Limb (tissue), 2 donors: ENCODE measurements at regions not wholly inside any gene's neighbourhood (a gene's known extent, or its start where the extent isn't known, plus 50 kb on each side); places are given as distances from the start of the nearest gene placed in this dataset.
A peak's percentile ranks its signal among the peaks of the same experiment; 100 is the strongest.

Source experiments
- DNase-seq, 2 donors: peaks; one replicate each; pipeline ENCODE4 v3.0.0-alpha.2; 2016; ENCODE audit errors: extremely low spot score in 2 of 2

DNA sequence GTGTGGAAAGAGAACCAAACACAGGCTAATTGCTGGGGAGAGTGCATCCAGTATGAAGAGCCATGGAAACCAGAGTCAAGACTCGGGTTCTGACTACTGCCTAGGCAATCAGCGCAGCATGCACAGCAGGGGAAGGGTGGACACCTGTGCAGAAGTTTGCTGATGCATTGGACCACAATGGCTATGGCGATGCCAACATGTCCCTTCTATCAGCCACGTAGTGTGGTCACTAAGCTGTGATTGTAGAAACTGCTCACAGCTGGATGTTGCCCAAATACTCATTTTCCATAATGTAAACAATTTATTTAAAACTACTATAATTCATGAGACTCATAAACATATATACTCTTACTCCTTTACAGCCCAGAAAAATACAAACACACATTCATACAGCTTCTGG, 1718.2 kb downstream of the EFNB2 start:
- DNase-seq = no peak

DNA sequence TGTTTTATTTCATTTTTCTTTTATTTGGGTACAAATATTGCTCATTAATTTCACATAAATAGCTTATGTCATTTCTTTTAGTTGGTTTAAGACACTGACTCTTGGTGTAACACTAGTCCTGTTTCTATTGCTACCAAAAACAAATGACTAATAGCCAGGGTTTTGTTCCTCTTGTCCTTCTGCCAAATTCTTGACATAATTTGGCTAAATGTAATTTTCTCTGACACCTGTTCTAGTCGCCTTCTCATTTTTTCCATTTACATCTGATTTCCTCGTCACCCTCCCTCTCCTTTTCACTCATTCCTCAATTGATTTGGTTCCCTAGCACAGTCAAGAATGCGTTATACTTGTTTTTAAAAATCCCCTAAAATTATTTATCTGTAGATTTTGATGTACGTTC, 1718.7 kb downstream of the EFNB2 start:
- peak in 1 of 2 donors; percentile 38 for DNase-seq

DNA sequence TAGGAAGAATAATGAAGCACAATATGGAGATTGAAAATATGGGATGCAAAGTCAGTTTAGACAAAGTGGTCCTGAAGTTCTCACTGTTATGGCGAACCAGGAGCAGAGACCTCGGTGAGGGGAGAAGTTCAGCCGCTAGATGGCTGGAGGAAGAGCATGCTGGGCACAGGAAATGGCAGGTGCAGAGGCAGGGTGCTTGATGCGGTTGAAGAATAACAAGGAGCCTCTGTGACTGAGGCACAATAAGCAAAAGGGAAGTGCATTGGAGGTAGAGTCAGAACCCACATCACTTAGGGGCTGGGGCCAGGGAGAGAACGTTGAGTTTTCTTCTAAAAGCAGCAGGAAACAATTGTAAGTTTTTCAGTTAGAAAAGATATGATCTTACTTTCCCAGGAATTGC, 1725.2 kb downstream of the EFNB2 start:
- DNase-seq = no peak

DNA sequence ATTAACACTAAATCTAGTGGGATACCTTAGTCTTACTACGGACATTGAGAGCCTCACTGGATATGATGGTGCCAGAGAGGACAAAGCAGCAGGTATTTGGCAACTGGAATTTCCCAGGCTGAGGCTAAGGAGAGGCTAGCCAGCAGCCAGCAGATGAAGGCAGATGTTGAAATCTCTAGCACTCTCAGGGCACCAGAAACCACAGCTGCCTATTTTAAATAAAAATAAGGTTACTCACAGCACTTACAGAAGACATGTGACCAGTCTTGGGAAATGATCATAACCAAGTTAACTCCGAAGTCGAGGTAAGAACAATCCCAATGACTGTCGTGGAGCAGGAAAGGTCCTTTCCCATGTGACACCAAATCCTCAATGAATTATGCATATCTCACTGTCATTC, 1726.0 kb downstream of the EFNB2 start:
- no peak for DNase-seq

DNA sequence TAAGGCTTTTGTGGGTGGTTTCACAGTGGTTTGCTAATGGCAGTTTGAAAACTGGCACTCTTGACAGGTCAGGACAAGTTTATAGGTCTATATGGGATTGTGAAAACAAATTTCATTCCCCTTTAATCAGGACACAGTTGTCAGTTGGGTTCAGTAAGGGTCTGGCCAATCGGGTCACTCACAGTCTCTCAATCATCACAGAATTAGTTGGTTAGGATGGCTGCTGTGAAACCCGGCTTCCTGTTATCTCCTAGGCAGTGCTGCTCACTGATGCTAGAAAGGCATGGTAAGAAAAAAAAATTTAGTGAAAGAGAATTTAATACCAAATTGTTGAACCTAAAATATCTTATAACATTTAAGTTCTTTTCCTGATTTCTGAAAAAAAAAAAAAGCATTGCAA, 1730.1 kb downstream of the EFNB2 start:
- no peak for DNase-seq

DNA sequence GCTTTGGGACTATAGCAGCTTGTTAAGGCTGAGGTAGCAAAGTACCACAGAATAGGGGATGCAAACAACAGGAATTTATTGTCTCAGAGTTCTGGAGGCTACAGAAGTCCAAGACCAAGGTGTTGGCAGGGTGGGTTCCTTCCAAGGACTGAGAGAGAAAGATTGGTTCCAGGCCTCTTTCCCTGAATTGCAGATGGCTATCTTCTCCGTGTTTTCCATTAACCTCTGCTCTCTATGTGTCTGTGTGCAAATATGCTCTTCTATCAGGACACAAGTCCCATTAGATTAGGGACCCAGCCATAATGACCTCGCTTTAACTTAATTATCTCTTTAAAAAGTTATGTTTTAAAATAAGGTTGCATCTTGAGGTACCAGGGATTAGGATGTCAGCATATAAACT, 1732.9 kb upstream of the SLC10A2 start:
- DNase-seq = no peak

DNA sequence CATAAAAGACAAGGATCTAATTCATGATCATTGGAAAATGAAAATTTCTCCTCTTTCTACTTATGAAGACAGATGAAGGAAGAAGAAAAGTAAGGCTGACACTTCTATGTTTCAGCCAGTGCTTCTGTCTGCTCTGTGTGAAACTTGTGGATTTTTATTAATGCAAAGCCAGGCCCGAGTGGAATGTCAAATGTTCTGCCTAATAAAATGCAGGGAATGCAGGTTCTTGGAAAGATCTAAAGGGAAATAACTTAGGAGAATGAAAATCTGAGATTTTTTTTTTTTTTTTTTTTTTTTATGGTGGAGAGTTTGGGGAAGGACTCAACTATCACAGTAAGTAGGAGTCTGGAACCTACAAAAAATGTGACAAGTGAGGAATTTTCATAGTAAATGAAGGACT, 1732.3 kb upstream of the SLC10A2 start:
- no peak for DNase-seq

DNA sequence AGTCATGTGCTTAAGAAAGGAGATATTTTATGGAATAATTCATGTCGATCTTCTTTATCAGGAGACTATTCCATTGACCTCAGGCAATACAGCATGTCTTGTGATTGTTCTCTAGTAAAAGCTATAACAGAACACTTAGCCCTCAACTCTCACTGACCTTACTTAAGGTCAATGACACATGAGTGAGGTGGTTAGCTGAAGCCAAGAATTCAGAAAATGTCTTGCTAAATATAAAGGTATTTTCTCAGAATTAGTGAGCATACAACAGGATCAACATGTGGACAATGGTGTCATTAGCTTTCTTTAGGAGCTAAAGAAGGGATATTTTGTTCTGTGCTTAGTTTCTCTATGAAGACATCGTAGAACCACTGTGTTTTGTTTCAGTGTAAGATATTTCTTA, 1730.4 kb upstream of the SLC10A2 start:
- no peak for DNase-seq

DNA sequence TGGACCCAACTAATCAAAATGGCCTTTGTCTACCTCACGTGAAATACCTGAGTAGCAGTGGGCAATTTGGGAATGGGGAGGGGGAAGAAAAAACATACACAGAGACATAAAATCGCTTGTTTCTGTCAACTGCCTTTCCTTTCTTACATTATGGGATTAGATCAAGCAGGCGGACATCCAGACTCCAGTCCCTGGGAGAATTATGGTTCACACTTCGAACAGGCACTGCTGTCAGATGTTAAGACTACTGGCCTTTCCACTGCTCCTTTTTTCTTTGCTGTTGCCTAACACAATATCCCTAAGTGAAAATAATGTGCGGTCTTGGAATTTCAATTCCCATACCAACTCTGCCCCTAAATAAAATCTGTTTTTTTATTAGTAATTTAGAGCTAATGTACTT, 1719.7 kb upstream of the SLC10A2 start:
- no peak for DNase-seq

DNA sequence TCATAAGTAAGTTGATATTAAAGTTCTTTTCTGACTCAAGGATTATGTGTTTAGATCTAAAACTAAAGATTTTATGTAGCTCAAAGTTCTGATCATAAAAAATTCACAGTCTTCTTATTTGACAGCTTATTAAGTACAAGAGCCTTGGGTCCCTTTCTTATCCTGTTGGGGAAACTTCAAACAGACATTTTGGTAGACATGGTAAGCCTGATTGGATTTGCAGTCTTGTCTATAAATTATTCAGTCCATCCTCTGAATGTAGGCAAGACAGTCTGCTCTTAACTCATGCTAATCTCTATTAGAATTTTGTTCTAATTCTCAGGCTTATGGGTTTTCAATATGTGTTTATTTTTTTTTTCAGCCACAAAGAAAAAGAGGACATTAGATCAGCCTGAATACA, 1718.7 kb upstream of the SLC10A2 start:
- DNase-seq = no peak

DNA sequence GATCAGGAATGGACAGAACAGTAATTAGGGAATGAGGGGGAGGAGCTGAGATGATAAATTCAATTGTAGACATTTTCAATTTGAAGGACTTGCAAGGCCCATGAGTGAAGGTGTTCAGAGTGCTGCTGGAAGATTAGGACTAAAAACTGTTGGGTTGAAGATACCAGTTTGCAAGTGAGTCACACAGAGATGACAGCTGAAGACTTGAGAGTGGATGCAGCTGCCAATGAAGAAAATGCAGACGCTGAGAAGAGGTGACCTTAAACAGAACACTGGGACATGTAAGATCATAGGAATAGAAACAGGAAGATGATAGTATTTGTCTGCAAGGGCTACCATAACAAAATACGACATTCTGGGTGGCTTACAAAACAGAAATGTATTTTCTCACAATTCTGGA, 1716.5 kb upstream of the SLC10A2 start:
- DNase-seq = no peak

DNA sequence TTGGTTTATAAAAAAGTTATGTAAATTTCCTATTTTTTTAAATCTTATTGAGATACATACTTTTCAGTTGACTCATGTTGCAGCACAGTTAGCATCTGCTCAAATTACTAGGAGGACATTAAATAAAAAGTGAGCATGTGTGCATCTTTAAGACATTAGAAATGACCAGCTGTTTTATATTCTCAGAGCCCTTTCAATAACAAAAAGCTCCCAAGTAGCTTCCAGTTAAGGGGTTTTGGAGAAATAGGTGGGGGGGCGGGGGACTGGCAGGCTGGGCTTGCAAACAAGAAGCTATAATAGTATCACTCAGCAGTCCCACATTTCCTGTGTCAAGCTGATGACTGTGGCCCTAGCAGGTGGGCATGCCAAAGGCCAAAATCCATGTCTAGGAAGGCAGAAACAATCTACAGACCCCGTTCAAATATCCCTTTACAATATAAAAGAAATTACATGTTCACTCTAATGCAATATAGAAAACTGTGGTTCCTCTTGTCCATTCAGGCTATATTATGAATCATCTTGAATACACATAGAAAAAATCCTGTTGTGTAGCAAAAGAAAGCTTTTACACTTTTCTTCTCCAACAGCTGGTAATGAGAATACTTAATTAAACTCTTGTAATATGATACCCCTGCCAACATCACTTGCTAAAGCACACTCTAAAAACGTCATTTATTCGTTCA, 1713.2 kb upstream of the SLC10A2 start:
- DNase-seq = peak; percentile 30 to 45

DNA sequence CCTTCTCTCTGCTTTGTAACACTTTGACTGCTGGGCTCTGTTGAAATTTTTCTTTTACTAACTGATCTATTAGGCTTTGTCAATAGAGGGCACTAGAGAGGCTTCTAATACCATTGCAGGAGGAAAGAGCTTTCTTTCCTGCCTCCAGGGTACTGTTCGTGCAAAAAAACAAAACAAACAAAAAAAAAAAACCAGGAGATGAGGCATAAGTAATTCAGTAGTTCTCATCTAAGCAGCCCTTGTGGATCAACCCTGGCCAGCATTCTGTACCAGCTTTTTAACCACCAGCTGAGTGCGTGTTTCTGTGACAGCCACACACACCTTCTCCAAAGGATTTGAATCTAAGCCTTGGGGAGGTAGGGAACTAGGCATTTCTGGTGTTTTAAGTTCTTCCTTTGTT, 1707.6 kb upstream of the SLC10A2 start:
- DNase-seq = no peak

DNA sequence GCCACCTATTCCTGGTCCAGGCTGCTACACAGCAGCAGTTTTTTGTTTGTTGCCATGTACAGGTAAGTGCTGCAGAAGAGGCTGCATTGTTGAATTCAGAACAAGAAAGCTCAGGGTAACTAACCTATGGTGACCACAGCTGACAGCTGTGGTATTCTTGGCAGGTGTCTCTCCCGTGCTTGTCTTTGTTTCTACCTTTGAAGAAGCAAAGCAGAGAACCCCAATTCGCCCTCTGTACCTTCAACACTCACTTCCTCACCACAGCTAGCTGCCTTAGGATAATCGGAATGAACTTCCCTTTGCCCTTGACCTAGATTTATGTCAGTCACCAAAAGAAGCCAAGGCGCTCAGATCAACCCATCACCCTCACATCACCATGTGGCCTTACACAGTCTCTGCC, 1703.3 kb upstream of the SLC10A2 start:
- DNase-seq = no peak

DNA sequence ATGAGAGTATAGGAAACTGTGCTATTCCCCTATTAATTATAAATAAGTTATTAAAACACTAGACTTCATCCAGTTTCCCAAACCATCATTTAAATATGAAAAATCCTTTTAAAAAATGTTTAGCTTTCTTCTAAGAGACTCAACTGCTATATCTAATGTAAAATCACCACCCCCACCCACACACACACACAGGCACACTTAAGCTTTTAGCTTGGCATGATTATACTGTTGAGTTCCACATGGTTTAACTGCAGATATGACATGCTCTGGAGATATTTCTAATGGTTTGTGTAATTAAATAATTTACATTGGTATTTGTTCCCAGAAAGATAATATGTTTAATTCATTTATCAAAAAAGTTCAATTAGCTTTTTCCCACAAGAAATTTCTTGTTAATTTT, 1700.1 kb upstream of the SLC10A2 start:
- DNase-seq = no peak

DNA sequence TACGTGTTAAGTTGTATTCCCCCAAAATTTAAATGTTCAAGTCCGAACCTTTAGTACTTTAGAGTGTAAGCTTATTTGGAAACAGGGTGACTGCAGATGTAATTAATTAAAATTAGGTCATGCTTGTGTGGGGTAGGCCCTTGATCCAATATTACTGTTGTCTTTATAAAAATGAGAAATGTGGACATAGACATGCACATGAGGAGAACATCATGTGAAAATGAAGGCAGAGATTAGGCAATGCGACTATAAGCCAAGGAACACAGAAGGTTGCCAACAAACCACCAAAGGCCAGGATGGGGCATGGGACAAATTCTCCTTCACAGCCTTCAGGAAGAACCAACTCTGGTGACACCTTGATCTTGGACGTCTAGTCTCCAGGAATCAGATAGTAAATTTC, 1698.4 kb upstream of the SLC10A2 start:
- no peak for DNase-seq

DNA sequence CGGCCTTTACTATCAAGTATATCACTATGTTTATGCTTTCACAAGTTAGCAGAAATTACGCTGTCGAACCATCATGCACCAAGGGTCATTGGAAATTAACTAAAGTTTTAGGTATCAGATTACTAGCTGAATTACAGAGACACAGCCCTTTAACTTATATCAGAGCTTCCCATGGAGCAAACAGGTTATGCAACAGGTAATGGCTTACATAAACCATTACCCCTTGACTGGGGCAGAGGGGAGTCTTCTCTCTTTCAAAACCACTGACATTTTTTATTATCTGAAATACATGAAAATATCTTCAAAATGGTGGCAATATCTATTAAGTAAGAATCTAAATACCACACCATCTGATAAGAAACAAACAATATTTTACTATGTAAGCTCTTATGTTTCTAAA, 1692.9 kb upstream of the SLC10A2 start:
- no peak for DNase-seq

DNA sequence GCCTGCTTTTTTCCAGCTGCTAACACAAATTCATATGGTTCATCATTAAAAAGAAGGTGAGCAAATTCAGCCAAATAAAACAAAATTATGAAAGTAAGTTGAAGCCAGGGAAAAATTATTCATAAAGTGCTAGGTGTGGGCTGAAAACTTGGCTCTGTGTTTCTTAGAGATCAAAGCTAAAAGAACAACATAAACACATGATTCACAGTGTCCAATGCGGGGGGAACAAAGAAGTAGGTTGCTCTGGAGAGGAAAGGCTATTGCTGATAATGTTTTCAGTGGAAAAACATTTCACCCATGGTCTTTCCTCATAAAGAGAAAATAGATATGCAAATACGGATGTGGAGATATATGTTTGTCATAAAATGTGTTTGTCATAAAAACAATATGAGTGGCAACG, 1691.5 kb upstream of the SLC10A2 start:
- DNase-seq = no peak

DNA sequence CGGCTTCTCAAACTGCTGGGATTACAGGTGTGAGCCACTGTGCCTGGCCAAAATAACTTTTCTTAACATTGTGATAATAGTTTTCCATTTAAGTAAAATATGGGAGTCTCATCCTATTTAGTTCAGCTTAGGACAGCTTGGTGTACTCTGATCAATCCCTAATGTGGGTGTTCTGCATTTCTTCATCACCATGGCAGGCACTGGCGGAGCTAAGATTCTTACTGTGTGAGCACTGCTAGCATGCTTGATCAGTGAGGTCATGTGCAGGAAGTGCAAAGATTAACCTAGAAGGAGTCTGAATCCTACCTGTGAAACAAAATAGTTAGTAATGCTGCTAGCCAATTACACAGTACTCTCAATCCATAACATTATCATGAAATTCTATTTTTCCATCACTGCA, 1684.2 kb upstream of the SLC10A2 start:
- DNase-seq = no peak

DNA sequence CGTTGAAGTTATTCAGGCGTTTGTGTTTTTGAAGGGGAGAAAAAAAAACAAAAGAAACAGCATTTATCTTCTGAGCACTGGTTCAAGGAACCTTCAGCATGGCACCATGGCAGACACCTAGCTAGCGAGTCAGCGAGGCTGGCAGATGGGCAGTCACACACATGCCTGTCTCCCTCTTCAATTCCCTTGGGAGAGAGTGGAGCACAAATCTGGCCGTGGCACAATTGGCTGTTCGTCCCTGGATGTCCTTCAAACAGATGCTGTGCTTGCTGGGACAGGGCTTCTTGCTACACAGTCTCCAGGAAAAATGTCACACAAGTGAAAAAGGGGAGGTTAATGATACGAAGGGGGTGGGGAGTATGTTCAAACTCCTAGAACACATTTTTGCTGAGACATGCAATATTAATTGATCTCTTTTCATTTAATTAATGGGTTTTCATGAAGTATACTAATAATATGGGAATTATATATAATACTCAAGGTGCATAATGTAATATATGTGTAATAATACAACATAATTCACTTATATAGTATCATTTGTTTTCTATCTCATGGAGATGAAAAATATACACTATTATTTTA, 1674.5 kb upstream of the SLC10A2 start:
- no peak for DNase-seq

DNA sequence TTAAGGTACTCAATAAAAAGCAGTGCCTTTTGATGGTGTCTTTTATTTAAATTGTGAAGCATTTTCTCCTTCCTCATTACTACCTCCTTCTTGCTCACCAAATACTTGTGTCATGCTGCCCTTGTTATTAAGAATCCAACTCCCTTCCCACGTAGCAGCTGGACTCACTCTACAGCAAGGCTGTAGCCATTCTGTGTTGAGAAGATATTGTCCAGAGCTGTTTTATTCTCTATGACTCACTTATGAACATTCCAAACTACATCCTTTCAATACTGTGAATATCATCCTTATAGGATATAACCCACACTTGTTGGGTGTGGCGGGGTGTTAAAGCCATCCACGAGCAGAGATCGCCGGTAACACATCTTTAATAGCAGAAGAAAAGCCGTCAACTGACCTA, 1671.5 kb upstream of the SLC10A2 start:
- DNase-seq = no peak

DNA sequence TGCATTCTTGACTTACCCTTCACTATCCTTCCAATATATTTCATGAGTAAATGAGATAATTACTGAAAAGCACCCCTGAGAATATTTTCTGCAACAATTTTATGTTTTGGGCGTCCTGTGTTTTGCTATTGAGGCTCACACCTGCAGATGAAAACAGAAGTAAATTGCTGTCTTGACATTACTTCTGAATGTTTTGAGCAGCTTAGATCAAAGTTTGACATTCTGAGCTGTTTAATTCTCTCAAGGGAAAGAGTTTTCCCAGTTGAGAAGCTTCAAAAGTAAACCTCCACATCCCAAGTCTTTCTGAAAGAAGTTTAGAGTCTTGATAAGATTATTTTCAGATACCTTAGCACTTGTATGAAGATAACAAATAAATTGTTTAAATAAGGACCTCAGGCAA, 1667.2 kb upstream of the SLC10A2 start:
- no peak for DNase-seq

DNA sequence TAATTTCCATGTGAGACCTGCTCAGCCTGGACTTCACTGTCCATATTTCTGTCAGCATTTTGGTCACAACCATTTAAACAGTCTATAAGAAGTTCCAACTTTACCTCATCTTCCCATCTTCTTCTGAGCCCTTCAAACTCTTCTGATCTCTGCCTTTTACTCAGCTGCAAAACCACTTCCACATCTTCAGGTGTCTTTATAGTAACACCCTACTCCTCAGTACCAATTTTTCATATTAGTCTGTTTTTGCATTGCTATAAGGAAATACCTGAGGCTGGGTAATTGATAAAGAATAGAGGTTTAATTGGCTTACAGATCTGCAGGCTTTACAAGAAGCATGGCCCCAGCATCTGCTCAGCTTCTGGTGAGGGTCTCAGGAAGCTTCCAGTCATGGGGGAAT, 1648.9 kb upstream of the SLC10A2 start:
- no peak for DNase-seq
